Suprapubic skin (tissue), 4 donors: ENCODE measurements at regions not wholly inside any gene's neighbourhood (a gene's known extent, or its start where the extent isn't known, plus 50 kb on each side); places are given as distances from the start of the nearest gene placed in this dataset.

Source experiments
- DNase-seq, 2 donors: peaks; one replicate each; pipeline ENCODE4 v3.0.0-alpha.2; 2019; ENCODE audit warnings: low spot score in 2 of 2
- H3K27ac ChIP-seq: fragments of 200-600 bp; sonication (generic); one replicate; pipeline ENCODE4 v1.5.1; 2019
- H3K27me3 ChIP-seq: fragments of 200-600 bp; sonication (generic); one replicate; pipeline ENCODE4 v1.5.1; 2019
- H3K36me3 ChIP-seq: fragments of 200-600 bp; sonication (generic); one replicate; pipeline ENCODE4 v1.5.1; 2019
- H3K4me1 ChIP-seq: fragments of 200-600 bp; sonication (generic); one replicate; pipeline ENCODE4 v1.5.1; 2019
- H3K4me3 ChIP-seq: fragments of 200-600 bp; sonication (generic); one replicate; pipeline ENCODE4 v1.5.1; 2019; ENCODE audit warnings: mild to moderate bottlenecking
- H3K9me3 ChIP-seq: fragments of 200-600 bp; sonication (generic); one replicate; pipeline ENCODE4 v1.5.1; 2019
- EP300 ChIP-seq: sonication (generic); formaldehyde crosslinking; IDR thresholded peaks from one replicate; pipeline ENCODE4 v1.6.1; 2017; ENCODE audit warnings: antibody characterized with exemption
- POLR2A ChIP-seq, 2 donors: fragments of 450-650 bp; IDR thresholded peaks; one replicate each; pipeline ENCODE4 v1.6.1; 2017; ENCODE audit warnings: antibody characterized with exemption in 2 of 2, mild to moderate bottlenecking in 2 of 2, moderate library complexity in 2 of 2
- POLR2AphosphoS5 ChIP-seq, 3 donors: sonication (generic); formaldehyde crosslinking; IDR thresholded peaks; one replicate each; pipeline ENCODE4 v1.6.1; 2017; ENCODE audit warnings: antibody characterized with exemption in 3 of 3
- WGBS: methylation state at CpG from one replicate; pipeline ENCODE4 v1.1.5; 2018; 5-methylcytosine and 5-hydroxymethylcytosine counted together
- TF ChIP-seq, protein P1 (sequence below), 2 donors: fragments of 200-600 bp in 1 of 2; fragments of 450-650 bp in 1 of 2; sonication (generic) in 1 of 2; IDR thresholded peaks; one replicate each; pipeline ENCODE4 v1.5.1; 2016 to 2019; ENCODE audit warnings: antibody characterized with exemption in 2 of 2, mild to moderate bottlenecking in 1 of 2, moderate library complexity in 1 of 2

DNA sequence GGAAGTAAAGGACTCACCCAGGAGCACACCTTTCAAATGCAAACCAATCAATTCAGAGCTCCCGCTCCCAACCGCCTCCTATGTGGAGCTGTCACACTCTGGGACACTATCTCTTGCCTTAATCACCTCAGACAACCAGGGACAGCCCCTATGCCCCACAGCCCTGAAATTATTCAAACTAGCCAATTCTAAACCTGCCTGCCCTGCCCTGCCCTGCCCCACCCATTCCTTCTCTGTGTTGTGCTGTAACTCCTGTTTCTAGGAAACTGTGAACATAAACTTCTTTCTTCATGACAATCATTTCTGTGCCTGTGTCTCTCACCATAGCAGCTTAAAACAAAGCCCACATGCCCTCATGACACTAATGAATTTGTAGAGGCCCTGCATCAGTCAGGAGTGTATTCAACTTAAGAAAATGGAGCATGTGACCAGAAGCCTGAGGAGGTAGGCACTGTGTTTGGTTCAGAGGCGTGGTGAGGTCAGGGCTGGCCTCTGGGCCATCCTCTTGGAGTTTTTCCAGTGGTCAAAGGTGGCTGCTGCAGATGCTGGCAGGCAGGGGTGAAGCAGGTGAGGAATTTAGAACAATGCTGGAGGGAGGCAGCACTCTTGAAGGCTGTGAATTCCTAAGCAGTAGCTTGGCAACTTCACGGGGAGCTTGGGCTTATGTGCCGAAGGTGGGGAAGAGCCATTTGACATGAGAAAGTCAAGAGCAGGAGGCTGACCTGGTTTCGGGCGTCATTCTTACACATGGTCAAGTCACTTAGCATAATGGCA, 74.5 kb downstream of the RHOU start:
- no peaks in the 10 kb centered on the region for H3K36me3 ChIP-seq
- no peak overlapping the region for H3K27ac ChIP-seq
- H3K9me3 ChIP-seq, result no peaks in the 10 kb centered on the region
- WGBS, result 82% methylated on average over 7 of the region's 7 CpGs
- no peak for DNase-seq
- no peak overlapping the region for H3K4me3 ChIP-seq
- H3K4me1 ChIP-seq, result peaks cover 18% of the 10 kb centered on the region
- no peaks in the 10 kb centered on the region for H3K27me3 ChIP-seq
- TF ChIP-seq POLR2AphosphoS5 (IDR thresholded peaks at IDR 0.05) (no peak), POLR2A (IDR thresholded peaks at IDR 0.05) (no peak)

DNA sequence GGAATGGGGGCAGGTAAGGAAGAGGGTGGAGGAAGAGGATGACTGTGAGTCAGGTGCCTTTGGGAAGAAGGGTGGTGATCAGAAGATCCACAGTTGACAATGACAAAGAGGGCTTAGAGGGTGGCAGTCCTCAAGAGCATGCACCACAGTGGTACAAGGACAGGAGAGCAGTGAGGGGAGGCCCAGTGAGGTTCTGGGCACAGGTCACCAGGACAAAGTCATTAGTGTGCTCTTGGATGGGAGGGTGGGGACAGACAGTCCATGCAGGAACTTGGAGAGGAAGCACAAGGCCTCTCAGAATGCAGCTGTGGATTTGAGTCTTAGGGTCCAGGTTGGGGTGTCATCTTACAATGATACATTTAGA, 75.1 kb downstream of the RHOU start:
- H3K9me3 ChIP-seq, result no peaks in the 10 kb centered on the region
- no peak overlapping the region for H3K27ac ChIP-seq
- TF ChIP-seq EP300 (no peak), POLR2AphosphoS5 (IDR thresholded peaks at IDR 0.05) (no peak), POLR2A (IDR thresholded peaks at IDR 0.05) (no peak)
- TF ChIP-seq, protein P1, sequence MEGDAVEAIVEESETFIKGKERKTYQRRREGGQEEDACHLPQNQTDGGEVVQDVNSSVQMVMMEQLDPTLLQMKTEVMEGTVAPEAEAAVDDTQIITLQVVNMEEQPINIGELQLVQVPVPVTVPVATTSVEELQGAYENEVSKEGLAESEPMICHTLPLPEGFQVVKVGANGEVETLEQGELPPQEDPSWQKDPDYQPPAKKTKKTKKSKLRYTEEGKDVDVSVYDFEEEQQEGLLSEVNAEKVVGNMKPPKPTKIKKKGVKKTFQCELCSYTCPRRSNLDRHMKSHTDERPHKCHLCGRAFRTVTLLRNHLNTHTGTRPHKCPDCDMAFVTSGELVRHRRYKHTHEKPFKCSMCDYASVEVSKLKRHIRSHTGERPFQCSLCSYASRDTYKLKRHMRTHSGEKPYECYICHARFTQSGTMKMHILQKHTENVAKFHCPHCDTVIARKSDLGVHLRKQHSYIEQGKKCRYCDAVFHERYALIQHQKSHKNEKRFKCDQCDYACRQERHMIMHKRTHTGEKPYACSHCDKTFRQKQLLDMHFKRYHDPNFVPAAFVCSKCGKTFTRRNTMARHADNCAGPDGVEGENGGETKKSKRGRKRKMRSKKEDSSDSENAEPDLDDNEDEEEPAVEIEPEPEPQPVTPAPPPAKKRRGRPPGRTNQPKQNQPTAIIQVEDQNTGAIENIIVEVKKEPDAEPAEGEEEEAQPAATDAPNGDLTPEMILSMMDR (IDR thresholded peaks at IDR 0.05), result no peak
- peaks cover 18% of the 10 kb centered on the region for H3K4me1 ChIP-seq
- no peak overlapping the region for H3K4me3 ChIP-seq
- no peaks in the 10 kb centered on the region for H3K27me3 ChIP-seq
- H3K36me3 ChIP-seq, result no peaks in the 10 kb centered on the region
- no peak for DNase-seq

DNA sequence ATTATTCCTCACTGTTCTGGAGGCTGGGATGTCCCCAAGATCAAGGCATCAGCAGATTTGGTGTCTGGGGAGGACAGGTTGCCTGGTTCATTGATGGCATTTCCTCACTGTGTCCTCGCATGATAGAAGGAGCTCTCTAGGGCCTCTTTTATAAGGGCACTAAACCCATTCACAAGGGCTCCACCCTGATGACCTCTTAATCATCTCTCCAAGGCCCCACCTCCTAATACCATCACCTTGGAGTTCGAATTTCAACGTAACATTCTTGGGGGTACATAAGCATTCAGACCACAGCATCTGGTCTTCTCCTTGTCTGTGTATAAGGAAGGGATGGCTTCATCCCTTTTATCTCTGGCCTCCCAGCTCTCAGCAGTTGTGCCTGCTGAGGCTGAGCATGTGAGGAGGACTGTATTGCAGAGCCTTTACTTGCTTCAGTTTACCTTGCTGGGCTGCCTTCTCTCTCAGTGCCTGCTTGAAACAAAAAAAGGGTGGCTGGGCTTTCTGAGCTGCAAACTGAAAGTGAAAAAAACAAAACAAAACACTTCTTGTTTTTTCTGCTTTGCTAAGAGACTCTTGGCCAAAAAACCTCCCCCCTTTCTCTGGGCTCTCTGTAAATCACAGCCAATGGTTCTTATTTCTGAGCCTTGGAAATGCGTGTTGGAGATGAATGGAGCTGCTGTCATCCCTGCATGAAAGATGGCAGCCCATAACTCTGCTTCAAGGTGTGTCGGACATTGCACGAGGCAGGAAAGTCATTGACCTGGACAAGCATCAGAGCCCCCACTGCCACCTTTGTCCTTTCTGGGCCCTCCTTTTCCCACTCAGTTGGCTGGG, 75.8 kb downstream of the RHOU start:
- H3K27me3 ChIP-seq, result no peaks in the 10 kb centered on the region
- DNase-seq, result no peak
- TF ChIP-seq, protein P1 (IDR thresholded peaks at IDR 0.05), result no peak
- TF ChIP-seq POLR2AphosphoS5 (IDR thresholded peaks at IDR 0.05) (no peak), EP300 (no peak), POLR2A (IDR thresholded peaks at IDR 0.05) (no peak)
- H3K36me3 ChIP-seq, result no peaks in the 10 kb centered on the region
- WGBS, result 76% methylated on average over 6 of the region's 6 CpGs
- H3K27ac ChIP-seq, result no peak overlapping the region
- no peak overlapping the region for H3K4me3 ChIP-seq
- no peaks in the 10 kb centered on the region for H3K9me3 ChIP-seq
- peaks cover 18% of the 10 kb centered on the region for H3K4me1 ChIP-seq

DNA sequence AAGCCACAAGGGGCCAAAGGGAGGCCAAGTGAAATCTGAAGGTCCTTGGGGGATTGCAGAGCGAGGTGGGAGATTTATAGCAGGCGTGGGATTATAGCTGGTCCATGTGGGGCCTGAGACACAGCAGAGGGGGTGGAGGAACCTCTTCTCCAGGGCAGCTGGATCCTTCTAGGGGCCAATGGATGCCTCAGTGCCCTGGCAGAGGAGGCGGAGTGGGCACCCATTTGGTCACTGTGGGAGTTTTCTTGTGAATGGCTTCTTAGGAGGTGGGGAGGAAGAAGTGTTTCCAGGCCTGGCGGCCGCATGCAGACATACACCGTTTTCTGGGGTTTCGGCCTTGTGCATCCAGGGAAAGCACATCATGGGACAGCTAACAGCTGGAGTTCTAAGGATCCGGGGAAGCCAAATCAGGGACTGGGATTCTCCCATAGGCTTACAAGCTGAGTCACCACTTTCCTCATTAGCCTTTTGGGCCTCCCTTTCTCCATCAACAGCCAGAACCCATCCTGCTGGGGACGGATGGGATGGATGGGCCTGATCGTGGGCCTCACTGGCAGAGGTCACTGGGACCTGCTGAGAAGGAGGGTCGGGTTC, 76.5 kb downstream of the RHOU start:
- no peak for DNase-seq
- WGBS, result 98% methylated on average over 11 of the region's 11 CpGs
- peaks cover 18% of the 10 kb centered on the region for H3K4me1 ChIP-seq
- H3K27me3 ChIP-seq, result no peaks in the 10 kb centered on the region
- H3K4me3 ChIP-seq, result no peak overlapping the region
- H3K36me3 ChIP-seq, result no peaks in the 10 kb centered on the region
- TF ChIP-seq EP300, result no peak
- TF ChIP-seq, protein P1 (IDR thresholded peaks at IDR 0.05), result no peak
- TF ChIP-seq POLR2AphosphoS5 (IDR thresholded peaks at IDR 0.05), result no peak
- TF ChIP-seq POLR2A (IDR thresholded peaks at IDR 0.05), result no peak
- H3K9me3 ChIP-seq, result no peaks in the 10 kb centered on the region
- H3K27ac ChIP-seq, result no peak overlapping the region

DNA sequence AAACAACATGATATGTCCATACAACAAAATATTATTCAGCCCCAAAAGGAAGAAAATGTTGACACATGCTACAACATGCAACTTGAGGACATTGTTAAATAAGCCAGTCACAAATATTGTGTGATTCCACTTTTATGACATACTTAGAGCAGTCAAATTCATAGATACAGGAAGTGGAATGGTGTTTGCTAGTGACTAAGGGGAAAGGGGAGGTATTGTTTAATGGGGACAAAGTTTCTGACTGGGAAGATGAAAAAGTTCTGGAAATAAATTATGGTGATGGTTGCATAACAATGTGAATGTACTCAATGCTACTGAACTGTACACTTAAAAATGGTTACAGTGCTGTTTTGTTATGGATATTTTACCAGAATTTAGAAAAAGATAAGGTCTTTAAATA, 77.7 kb downstream of the RHOU start:
- TF ChIP-seq POLR2A (IDR thresholded peaks at IDR 0.05) (no peak), EP300 (no peak), POLR2AphosphoS5 (IDR thresholded peaks at IDR 0.05) (no peak)
- TF ChIP-seq, protein P1 (IDR thresholded peaks at IDR 0.05), result no peak
- H3K9me3 ChIP-seq, result no peaks in the 10 kb centered on the region
- H3K27ac ChIP-seq, result no peak overlapping the region
- no peaks in the 10 kb centered on the region for H3K27me3 ChIP-seq
- H3K36me3 ChIP-seq, result no peaks in the 10 kb centered on the region
- peaks cover 18% of the 10 kb centered on the region for H3K4me1 ChIP-seq
- no peak for DNase-seq
- H3K4me3 ChIP-seq, result no peak overlapping the region
